ENCODE measurements at regions not wholly inside any gene's neighbourhood (a gene's known extent, or its start where the extent isn't known, plus 50 kb on each side); places are given as distances from the start of the nearest gene placed in this dataset.

GRCh38 chr5:130801963-130802362 is 363.1 kb downstream of the HINT1 start:
- TF ChIP-seq POLR2A (IDR thresholded peaks at IDR 0.05) (no peak), CTCF (IDR thresholded peaks at IDR 0.05) (no peak), POLR2AphosphoS5 (IDR thresholded peaks at IDR 0.05) (no peak)
